K562 (cell line): ENCODE measurements at regions not wholly inside any gene's neighbourhood (a gene's known extent, or its start where the extent isn't known, plus 50 kb on each side); places are given as distances from the start of the nearest gene placed in this dataset.
A peak's percentile ranks its signal among the peaks of the same experiment; 100 is the strongest.

Experiments used
- CBX5 ChIP-seq: IDR thresholded peaks from 2 replicates; pipeline ENCODE4 v1.6.1; 2014; ENCODE audit warnings: low read depth, borderline replicate concordance
- CREB1 ChIP-seq, 2 experiments: sonication (generic) in 1 of 2; formaldehyde crosslinking in 1 of 2; IDR thresholded peaks; 2 replicates each; pipeline versions ENCODE4 v1.6.1 to v1.8.0; 2012 to 2022; ENCODE audit warnings: inconsistent platforms in 1 of 2, mild to moderate bottlenecking in 1 of 2, missing genetic modification reagents in 1 of 2, moderate library complexity in 1 of 2
- E4F1 ChIP-seq: fragments of 250-450 bp; sonication (Bioruptor Pico); IDR thresholded peaks from 2 replicates; pipeline ENCODE4 v1.5.0; 2021; ENCODE audit warnings: mild to moderate bottlenecking, borderline replicate concordance
- EGR1 ChIP-seq: fragments of 450-650 bp; conservative IDR thresholded peaks from 2 replicates; pipeline ENCODE4 v1.6.1; 2017; ENCODE audit warnings: mild to moderate bottlenecking
- EP400 ChIP-seq: fragments of 450-650 bp; IDR thresholded peaks from 2 replicates; pipeline ENCODE4 v1.6.1; 2017; ENCODE audit warnings: antibody characterized with exemption, mild to moderate bottlenecking, moderate library complexity
- HMGN3 ChIP-seq: IDR thresholded peaks from 2 replicates; pipeline ENCODE4 v1.6.1; 2011; ENCODE audit warnings: borderline replicate concordance, low read depth, mild to moderate bottlenecking, mixed read lengths, low read length; ENCODE audit not compliant: insufficient read length; ENCODE audit errors: extremely low read depth
- IFI16 ChIP-seq: fragments of 250-450 bp; sonication (Bioruptor Pico); IDR thresholded peaks from 2 replicates; pipeline ENCODE4 v2.1.2; 2022; ENCODE audit warnings: mild to moderate bottlenecking, inconsistent platforms
- NFE2L1 ChIP-seq: fragments of 450-650 bp; IDR thresholded peaks from 2 replicates; pipeline ENCODE4 v1.6.1; 2016; ENCODE audit warnings: missing genetic modification characterization, low read depth, mild to moderate bottlenecking, missing compliant biosample characterization, moderate library complexity, borderline replicate concordance
- NRF1 ChIP-seq, 2 experiments: fragments of 450-650 bp; IDR thresholded peaks in 1 of 2; conservative IDR thresholded peaks in 1 of 2; 2 replicates each; pipeline ENCODE4 v1.6.1; 2014; ENCODE audit warnings: mild to moderate bottlenecking in 2 of 2
- POLR2AphosphoS5 ChIP-seq: IDR thresholded peaks from 2 replicates; pipeline ENCODE4 v1.6.1; 2011; ENCODE audit warnings: mild to moderate bottlenecking, low read depth, low read length, moderate library complexity; ENCODE audit not compliant: control insufficient read depth, insufficient read depth
- PYGO2 ChIP-seq: fragments of 450-650 bp; IDR thresholded peaks from 2 replicates; pipeline ENCODE4 v1.6.1; 2016; ENCODE audit warnings: mild to moderate bottlenecking, missing genetic modification characterization, moderate library complexity, missing compliant biosample characterization
- RERE ChIP-seq: sonication (generic); formaldehyde crosslinking; IDR thresholded peaks from 2 replicates; pipeline ENCODE4 v1.8.0; 2023; ENCODE audit warnings: missing genetic modification reagents, mild to moderate bottlenecking, borderline replicate concordance
- SETDB1 ChIP-seq: IDR thresholded peaks from one replicate; pipeline ENCODE4 v1.6.1; 2012; ENCODE audit warnings: low read length, control low read depth, inconsistent platforms
- ZNF12 ChIP-seq: sonication (generic); formaldehyde crosslinking; IDR thresholded peaks from 2 replicates; pipeline ENCODE4 v1.4.0; 2020; ENCODE audit warnings: mild to moderate bottlenecking, missing genetic modification reagents
- ZNF263 ChIP-seq: sonication (generic); formaldehyde crosslinking; IDR thresholded peaks from 2 replicates; pipeline ENCODE4 v1.8.0; 2022; ENCODE audit warnings: mild to moderate bottlenecking, missing genetic modification reagents, borderline replicate concordance
- TF ChIP-seq, protein P1 (sequence below): fragments of 250-450 bp; sonication (Bioruptor Pico); IDR thresholded peaks from 2 replicates; pipeline ENCODE4 v1.8.0; 2022; ENCODE audit warnings: moderate library complexity, mild to moderate bottlenecking, inconsistent platforms
- TF ChIP-seq, protein P2 (sequence below), 2 experiments: IDR thresholded peaks in 1 of 2; conservative IDR thresholded peaks in 1 of 2; 2 replicates each; pipeline ENCODE4 v1.6.1; 2016; ENCODE audit warnings: low read depth in 2 of 2, mild to moderate bottlenecking in 1 of 2, missing compliant biosample characterization in 1 of 2, missing genetic modification characterization in 1 of 2, moderate library complexity in 1 of 2

- no peak for TF ChIP-seq HMGN3
- TF ChIP-seq EGR1: no peak
- TF ChIP-seq, protein P1, sequence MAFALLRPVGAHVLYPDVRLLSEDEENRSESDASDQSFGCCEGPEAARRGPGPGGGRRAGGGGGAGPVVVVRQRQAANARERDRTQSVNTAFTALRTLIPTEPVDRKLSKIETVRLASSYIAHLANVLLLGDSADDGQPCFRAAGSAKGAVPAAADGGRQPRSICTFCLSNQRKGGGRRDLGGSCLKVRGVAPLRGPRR (CRISPR knock-in tag): no peak
- TF ChIP-seq RERE (CRISPR knock-in tag): no peak
- no peak for TF ChIP-seq IFI16
- TF ChIP-seq CREB1 (IDR thresholded peaks at IDR 0.05): peak; percentile 79
- peak; percentile 82 for TF ChIP-seq CREB1 (CRISPR knock-in tag; IDR thresholded peaks at IDR 0.05)
- no peak for TF ChIP-seq NFE2L1 (tag)
- peak; percentile 33; the same call in 1 of the 2 replicates for TF ChIP-seq EP400
- no peak for TF ChIP-seq POLR2AphosphoS5
- TF ChIP-seq E4F1 (CRISPR knock-in tag): no peak
- TF ChIP-seq SETDB1: no peak
- peak in 1 of 2 experiments; percentile 54; a peak in 2 of 4 replicates for TF ChIP-seq NRF1 (conservative IDR thresholded peaks at IDR 0.05 in 1 of 2, IDR thresholded peaks at IDR 0.05 in 1 of 2)
- TF ChIP-seq ZNF12: no peak
- no peak for TF ChIP-seq ZNF263
- TF ChIP-seq PYGO2 (tag): no peak
- TF ChIP-seq CBX5: no peak
- TF ChIP-seq, protein P2, sequence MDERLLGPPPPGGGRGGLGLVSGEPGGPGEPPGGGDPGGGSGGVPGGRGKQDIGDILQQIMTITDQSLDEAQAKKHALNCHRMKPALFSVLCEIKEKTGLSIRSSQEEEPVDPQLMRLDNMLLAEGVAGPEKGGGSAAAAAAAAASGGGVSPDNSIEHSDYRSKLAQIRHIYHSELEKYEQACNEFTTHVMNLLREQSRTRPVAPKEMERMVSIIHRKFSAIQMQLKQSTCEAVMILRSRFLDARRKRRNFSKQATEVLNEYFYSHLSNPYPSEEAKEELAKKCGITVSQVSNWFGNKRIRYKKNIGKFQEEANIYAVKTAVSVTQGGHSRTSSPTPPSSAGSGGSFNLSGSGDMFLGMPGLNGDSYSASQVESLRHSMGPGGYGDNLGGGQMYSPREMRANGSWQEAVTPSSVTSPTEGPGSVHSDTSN (CRISPR knock-in tag; IDR thresholded peaks at IDR 0.05; ENCODE audit: low read depth): no peak
- TF ChIP-seq, protein P2 (tag; conservative IDR thresholded peaks at IDR 0.05; ENCODE audit: low read depth): no peak
These were observed 90.9 kb upstream of the NRBF2 start (continued) for GRCh38 chr10:63042256-63042655.
